ENCODE measurements at regions not wholly inside any gene's neighbourhood (a gene's known extent, or its start where the extent isn't known, plus 50 kb on each side); places are given as distances from the start of the nearest gene placed in this dataset.

- TF ChIP-seq ZNF138 (tag by site-specific recombination; IDR thresholded peaks at IDR 0.05; ENCODE audit: borderline replicate concordance) (no peak), ZNF341 (tag by site-specific recombination; IDR thresholded peaks at IDR 0.05; ENCODE audit: low read depth) (no peak), ZSCAN5A (tag by site-specific recombination; IDR thresholded peaks at IDR 0.05) (no peak), ZNF121 (tag by site-specific recombination; IDR thresholded peaks at IDR 0.05) (no peak), CTCF (tag by site-specific recombination; IDR thresholded peaks at IDR 0.05) (no peak), YY1 (tag by site-specific recombination; IDR thresholded peaks at IDR 0.05) (no peak), BCL11A (tag by site-specific recombination; IDR thresholded peaks at IDR 0.05; ENCODE audit: low read depth) (no peak), REST (tag by site-specific recombination; IDR thresholded peaks at IDR 0.05) (no peak)
- TF ChIP-seq, protein P1, sequence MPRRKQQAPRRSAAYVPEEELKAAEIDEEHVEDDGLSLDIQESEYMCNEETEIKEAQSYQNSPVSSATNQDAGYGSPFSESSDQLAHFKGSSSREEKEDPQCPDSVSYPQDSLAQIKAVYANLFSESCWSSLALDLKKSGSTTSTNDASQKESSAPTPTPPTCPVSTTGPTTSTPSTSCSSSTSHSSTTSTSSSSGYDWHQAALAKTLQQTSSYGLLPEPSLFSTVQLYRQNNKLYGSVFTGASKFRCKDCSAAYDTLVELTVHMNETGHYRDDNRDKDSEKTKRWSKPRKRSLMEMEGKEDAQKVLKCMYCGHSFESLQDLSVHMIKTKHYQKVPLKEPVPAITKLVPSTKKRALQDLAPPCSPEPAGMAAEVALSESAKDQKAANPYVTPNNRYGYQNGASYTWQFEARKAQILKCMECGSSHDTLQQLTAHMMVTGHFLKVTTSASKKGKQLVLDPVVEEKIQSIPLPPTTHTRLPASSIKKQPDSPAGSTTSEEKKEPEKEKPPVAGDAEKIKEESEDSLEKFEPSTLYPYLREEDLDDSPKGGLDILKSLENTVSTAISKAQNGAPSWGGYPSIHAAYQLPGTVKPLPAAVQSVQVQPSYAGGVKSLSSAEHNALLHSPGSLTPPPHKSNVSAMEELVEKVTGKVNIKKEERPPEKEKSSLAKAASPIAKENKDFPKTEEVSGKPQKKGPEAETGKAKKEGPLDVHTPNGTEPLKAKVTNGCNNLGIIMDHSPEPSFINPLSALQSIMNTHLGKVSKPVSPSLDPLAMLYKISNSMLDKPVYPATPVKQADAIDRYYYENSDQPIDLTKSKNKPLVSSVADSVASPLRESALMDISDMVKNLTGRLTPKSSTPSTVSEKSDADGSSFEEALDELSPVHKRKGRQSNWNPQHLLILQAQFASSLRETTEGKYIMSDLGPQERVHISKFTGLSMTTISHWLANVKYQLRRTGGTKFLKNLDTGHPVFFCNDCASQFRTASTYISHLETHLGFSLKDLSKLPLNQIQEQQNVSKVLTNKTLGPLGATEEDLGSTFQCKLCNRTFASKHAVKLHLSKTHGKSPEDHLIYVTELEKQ (tag by site-specific recombination; IDR thresholded peaks at IDR 0.05; ENCODE audit: borderline replicate concordance), result no peak
These were observed 284.3 kb upstream of the LRATD1 start for GRCh38 chr2:14348247-14348646.
